H9 (cell line): ENCODE measurements at regions not wholly inside any gene's neighbourhood (a gene's known extent, or its start where the extent isn't known, plus 50 kb on each side); places are given as distances from the start of the nearest gene placed in this dataset.

Source experiments
- DNase-seq: peaks from one replicate; pipeline ENCODE4 v3.0.0-alpha.2; 2017
- H2AFZ ChIP-seq: one replicate; pipeline ENCODE4 v1.6.1; 2013; ENCODE audit warnings: mild to moderate bottlenecking, low read length, control low read depth, moderate library complexity
- H2AK5ac ChIP-seq: 2 replicates; pipeline ENCODE4 v1.6.1; 2013; ENCODE audit warnings: low read length, control low read depth, mixed read lengths; ENCODE audit not compliant: insufficient read length
- H2BK120ac ChIP-seq: one replicate; pipeline ENCODE4 v1.6.1; 2013; ENCODE audit warnings: low read depth, mild to moderate bottlenecking, low read length, control low read depth, inconsistent platforms; ENCODE audit not compliant: poor library complexity, severe bottlenecking
- H2BK12ac ChIP-seq: 2 replicates; pipeline ENCODE4 v1.6.1; 2013; ENCODE audit warnings: low read length, control low read depth, mixed read lengths, low read depth; ENCODE audit not compliant: insufficient read length
- H2BK15ac ChIP-seq: 2 replicates; pipeline ENCODE4 v1.6.1; 2013; ENCODE audit warnings: low read depth, low read length, control low read depth
- H2BK20ac ChIP-seq: one replicate; pipeline ENCODE4 v1.6.1; 2013; ENCODE audit warnings: low read depth, mild to moderate bottlenecking, low read length, control low read depth, inconsistent platforms; ENCODE audit not compliant: poor library complexity, severe bottlenecking
- H2BK5ac ChIP-seq: 2 replicates; pipeline ENCODE4 v1.6.1; 2013; ENCODE audit warnings: low read length, control low read depth, mixed read lengths; ENCODE audit not compliant: insufficient read length
- H3K14ac ChIP-seq: 2 replicates; pipeline ENCODE4 v1.6.1; 2013; ENCODE audit warnings: low read length, control low read depth; ENCODE audit not compliant: insufficient read depth
- H3K18ac ChIP-seq: 2 replicates; pipeline ENCODE4 v1.6.1; 2013; ENCODE audit warnings: low read depth, mild to moderate bottlenecking, mixed read lengths, low read length, control low read depth; ENCODE audit not compliant: insufficient read length
- H3K23ac ChIP-seq: 2 replicates; pipeline ENCODE4 v1.6.1; 2013; ENCODE audit warnings: low read length, control low read depth, mixed read lengths, low read depth; ENCODE audit not compliant: insufficient read length
- H3K23me2 ChIP-seq: 2 replicates; pipeline ENCODE4 v1.6.1; 2013; ENCODE audit warnings: low read depth, mild to moderate bottlenecking, mixed read lengths, low read length, control low read depth; ENCODE audit not compliant: insufficient read length, poor library complexity, severe bottlenecking
- H3K27ac ChIP-seq: 2 replicates; pipeline ENCODE4 v1.5.1; 2013; ENCODE audit warnings: low read length, control low read depth, mixed read lengths, low read depth; ENCODE audit not compliant: insufficient read length
- H3K27me3 ChIP-seq: 2 replicates; pipeline ENCODE4 v1.6.1; 2013; ENCODE audit warnings: low read length, control low read depth, inconsistent platforms; ENCODE audit not compliant: insufficient read depth
- H3K4ac ChIP-seq: 2 replicates; pipeline ENCODE4 v1.6.1; 2013; ENCODE audit warnings: low read depth, mild to moderate bottlenecking, control low read depth, inconsistent platforms, low read length, moderate library complexity
- H3K4me1 ChIP-seq: 2 replicates; pipeline ENCODE4 v1.6.1; 2013; ENCODE audit warnings: low read length, control low read depth, inconsistent platforms; ENCODE audit not compliant: insufficient read depth
- H3K4me2 ChIP-seq: 2 replicates; pipeline ENCODE4 v1.6.1; 2013; ENCODE audit warnings: low read length, control low read depth, mixed read lengths; ENCODE audit not compliant: insufficient read length, insufficient read depth
- H3K56ac ChIP-seq: 2 replicates; pipeline ENCODE4 v1.6.1; 2013; ENCODE audit warnings: low read depth, mild to moderate bottlenecking, mixed read lengths, low read length, control low read depth; ENCODE audit not compliant: insufficient read length
- H3K79me1 ChIP-seq: 2 replicates; pipeline ENCODE4 v1.6.1; 2013; ENCODE audit warnings: low read depth, mild to moderate bottlenecking, moderate library complexity, low read length, control low read depth, inconsistent platforms; ENCODE audit not compliant: insufficient read depth, poor library complexity, severe bottlenecking
- H3K79me2 ChIP-seq: 2 replicates; pipeline ENCODE4 v1.6.1; 2013; ENCODE audit warnings: low read length, control low read depth, inconsistent platforms; ENCODE audit not compliant: insufficient read depth
- H3K9ac ChIP-seq: 2 replicates; pipeline ENCODE4 v1.6.1; 2013; ENCODE audit warnings: low read length, control low read depth, mixed read lengths; ENCODE audit not compliant: insufficient read length; ENCODE audit errors: extremely low read depth
- H3K9me3 ChIP-seq: one replicate; pipeline ENCODE4 v1.6.1; 2013; ENCODE audit warnings: low read depth, low read length, inconsistent platforms; ENCODE audit not compliant: control insufficient read depth
- H3T11ph ChIP-seq: one replicate; pipeline ENCODE4 v1.6.1; 2013; ENCODE audit warnings: mild to moderate bottlenecking, low read length, control low read depth, inconsistent platforms
- H4K20me1 ChIP-seq: one replicate; pipeline ENCODE4 v1.6.1; 2013; ENCODE audit not compliant: control insufficient read depth, insufficient read length, insufficient read depth
- H4K5ac ChIP-seq: 2 replicates; pipeline ENCODE4 v1.6.1; 2013; ENCODE audit warnings: low read depth, mild to moderate bottlenecking, mixed read lengths, low read length, control low read depth; ENCODE audit not compliant: insufficient read length
- H4K8ac ChIP-seq: replicated peaks from 2 replicates; pipeline ENCODE4 v1.6.1; 2013; ENCODE audit warnings: low read length, control low read depth, mixed read lengths, low read depth; ENCODE audit not compliant: insufficient read length
- H4K91ac ChIP-seq: 2 replicates; pipeline ENCODE4 v1.6.1; 2013; ENCODE audit warnings: low read depth, mild to moderate bottlenecking, moderate library complexity, mixed read lengths, low read length, control low read depth; ENCODE audit not compliant: insufficient read length
- H3K27ac Mint-ChIP-seq, 3 experiments: 2 replicates in 2 of 3; 3 replicates in 1 of 3; pipeline ENCODE4 v1.8.0; 2020 to 2021; ENCODE audit warnings: mixed read lengths in 3 of 3, mild to moderate bottlenecking in 1 of 3, moderate library complexity in 1 of 3
- H3K27me3 Mint-ChIP-seq: 2 replicates; pipeline ENCODE4 v1.8.0; 2021; ENCODE audit warnings: low read depth, mild to moderate bottlenecking, moderate library complexity, mixed read lengths
- H3K36me3 Mint-ChIP-seq, 3 experiments: 2 replicates in 2 of 3; 3 replicates in 1 of 3; pipeline ENCODE4 v1.8.0; 2020 to 2021; ENCODE audit warnings: low read depth in 3 of 3, mixed read lengths in 3 of 3; ENCODE audit not compliant: insufficient read depth in 1 of 3
- H3K4me1 Mint-ChIP-seq, 2 experiments: 2 replicates each; pipeline ENCODE4 v1.8.0; 2020; ENCODE audit warnings: mixed read lengths in 2 of 2
- H3K4me3 Mint-ChIP-seq, 2 experiments: 2 replicates in 1 of 2; 3 replicates in 1 of 2; pipeline ENCODE4 v1.8.0; 2020 to 2021; ENCODE audit warnings: mild to moderate bottlenecking in 2 of 2, mixed read lengths in 2 of 2, moderate library complexity in 1 of 2
- H3K9me3 Mint-ChIP-seq, 2 experiments: 2 replicates in 1 of 2; 3 replicates in 1 of 2; pipeline ENCODE4 v1.8.0; 2020; ENCODE audit warnings: mild to moderate bottlenecking in 2 of 2, mixed read lengths in 2 of 2, moderate library complexity in 1 of 2
- WGBS: extraction: QIAGEN DNeasy Blood & Tissue Kit; methylation state at CpG from one replicate; pipeline ENCODE4 v1.1.7; 2013; ENCODE audit warnings: missing lambda C conversion rate, low lambda C conversion rate, mixed read lengths; ENCODE audit not compliant: insufficient read length; ENCODE audit errors: extremely low coverage; 5-methylcytosine and 5-hydroxymethylcytosine counted together
- TF ChIP-seq, protein P1 (sequence below): fragments of 200-600 bp; sonication (generic); conservative IDR thresholded peaks from 3 replicates; pipeline ENCODE4 v1.8.0; 2021; ENCODE audit warnings: antibody characterized with exemption, mild to moderate bottlenecking

DNA sequence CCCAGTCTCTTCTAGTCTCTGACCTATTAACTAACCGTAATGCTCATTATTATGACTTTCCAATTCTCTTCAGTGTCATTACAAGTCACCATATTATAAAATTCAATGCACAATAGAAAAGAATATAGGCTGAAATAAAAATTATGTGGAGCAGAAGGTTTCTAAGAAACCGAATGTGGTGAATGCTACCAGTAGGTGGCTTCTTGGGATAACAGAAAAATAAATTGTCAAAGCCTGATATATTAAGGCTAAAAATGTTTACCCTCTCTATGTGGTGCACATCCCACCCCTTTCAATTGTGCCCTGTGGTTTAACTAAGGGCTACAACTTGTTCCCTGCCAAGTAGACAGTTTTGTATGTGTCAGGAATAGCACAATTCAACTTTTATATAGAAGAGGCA lies 624.6 kb upstream of the TECRL start:
- Histone ChIP-seq H3K27ac (no peak overlapping the region), H3K4me1 (no peaks in the 10 kb centered on the region), H2BK120ac (no peak overlapping the region), H3K4ac (no peak overlapping the region), H2BK5ac (no peak overlapping the region), H3K14ac (no peak overlapping the region), H3K9ac (no peak overlapping the region), H3K56ac (no peak overlapping the region), H2AFZ (no peak overlapping the region), H3T11ph (no peak overlapping the region), H3K18ac (no peak overlapping the region), H3K79me1 (no peaks in the 10 kb centered on the region), H3K79me2 (no peaks in the 10 kb centered on the region), H3K4me2 (no peak overlapping the region), H3K23ac (no peak overlapping the region), H4K8ac (no peak overlapping the region), H3K9me3 (no peaks in the 10 kb centered on the region), H2AK5ac (no peak overlapping the region), H2BK15ac (no peak overlapping the region), H2BK20ac (no peak overlapping the region), H2BK12ac (no peak overlapping the region), H4K5ac (no peak overlapping the region), H4K91ac (no peak overlapping the region), H3K23me2 (no peaks in the 10 kb centered on the region), H4K20me1 (no peaks in the 10 kb centered on the region), H3K27me3 (no peaks in the 10 kb centered on the region)
- H3K4me3 Mint-ChIP-seq, result no peak overlapping the region
- TF ChIP-seq, protein P1, sequence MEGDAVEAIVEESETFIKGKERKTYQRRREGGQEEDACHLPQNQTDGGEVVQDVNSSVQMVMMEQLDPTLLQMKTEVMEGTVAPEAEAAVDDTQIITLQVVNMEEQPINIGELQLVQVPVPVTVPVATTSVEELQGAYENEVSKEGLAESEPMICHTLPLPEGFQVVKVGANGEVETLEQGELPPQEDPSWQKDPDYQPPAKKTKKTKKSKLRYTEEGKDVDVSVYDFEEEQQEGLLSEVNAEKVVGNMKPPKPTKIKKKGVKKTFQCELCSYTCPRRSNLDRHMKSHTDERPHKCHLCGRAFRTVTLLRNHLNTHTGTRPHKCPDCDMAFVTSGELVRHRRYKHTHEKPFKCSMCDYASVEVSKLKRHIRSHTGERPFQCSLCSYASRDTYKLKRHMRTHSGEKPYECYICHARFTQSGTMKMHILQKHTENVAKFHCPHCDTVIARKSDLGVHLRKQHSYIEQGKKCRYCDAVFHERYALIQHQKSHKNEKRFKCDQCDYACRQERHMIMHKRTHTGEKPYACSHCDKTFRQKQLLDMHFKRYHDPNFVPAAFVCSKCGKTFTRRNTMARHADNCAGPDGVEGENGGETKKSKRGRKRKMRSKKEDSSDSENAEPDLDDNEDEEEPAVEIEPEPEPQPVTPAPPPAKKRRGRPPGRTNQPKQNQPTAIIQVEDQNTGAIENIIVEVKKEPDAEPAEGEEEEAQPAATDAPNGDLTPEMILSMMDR, result peak; percentile 58
- no peaks in the 10 kb centered on the region for H3K27me3 Mint-ChIP-seq
- DNase-seq, result no peak
- WGBS, result no CpG with 5 or more reads among the region's 2 CpGs
- peaks cover 13 to 16% of the 10 kb centered on the region in 2 experiments for H3K9me3 Mint-ChIP-seq
- H3K36me3 Mint-ChIP-seq, result peaks cover 0 to 14% (median 7%) of the 10 kb centered on the region in 3 experiments; a peak in 3 of 7 replicates
- peaks cover 2 to 7% of the 10 kb centered on the region in 2 experiments; a peak in 2 of 4 replicates for H3K4me1 Mint-ChIP-seq
- no peak overlapping the region for H3K27ac Mint-ChIP-seq
